ENCODE measurements at regions not wholly inside any gene's neighbourhood (a gene's known extent, or its start where the extent isn't known, plus 50 kb on each side); places are given as distances from the start of the nearest gene placed in this dataset.

DNA sequence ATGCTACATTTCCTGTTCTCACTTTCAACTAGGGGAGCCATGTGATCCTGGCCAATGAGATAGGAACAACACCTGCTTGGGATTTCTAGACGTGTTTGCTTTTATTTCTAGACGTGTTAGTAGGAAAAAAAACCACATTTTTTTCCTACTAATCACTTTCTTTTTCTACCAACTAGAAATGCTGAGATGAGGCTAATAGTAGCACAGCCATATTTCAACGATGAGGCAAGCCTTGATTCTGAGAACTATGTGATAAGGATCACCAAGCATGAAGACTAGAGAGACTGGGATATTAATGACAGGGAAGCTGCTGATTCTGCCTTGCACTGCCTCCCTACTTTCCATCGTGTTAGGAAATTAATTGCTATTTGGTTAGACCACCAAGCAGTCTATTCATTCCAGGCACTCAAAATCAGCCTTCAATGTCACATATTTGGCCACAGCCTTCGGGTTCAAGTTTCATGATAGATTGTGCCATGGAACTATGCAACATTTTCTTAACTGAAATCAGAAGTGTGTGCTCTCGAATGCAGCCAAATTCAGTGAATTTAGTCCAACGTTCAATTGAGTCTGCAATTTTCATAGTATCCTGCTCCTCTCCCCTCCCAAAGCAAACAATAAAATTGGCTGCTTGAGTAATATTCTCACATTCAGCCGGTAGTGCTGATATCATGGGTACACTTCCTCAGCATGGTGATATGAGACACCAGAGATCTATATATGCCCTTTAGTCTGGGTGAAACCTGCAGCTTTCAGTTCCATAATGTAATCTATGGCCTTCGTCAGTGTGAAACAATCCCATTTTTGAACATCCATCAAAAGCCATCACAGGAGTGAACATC lies 98.1 kb downstream of the GPR37 start:
- no peak overlapping the region for H3K4me3 Mint-ChIP-seq (ENCODE audit: unreplicated experiment)
- intact Hi-C loops (cut with micrococcal nuclease), result no loop called here
- BruUV-seq (replicated peaks), result no TSS peak

DNA sequence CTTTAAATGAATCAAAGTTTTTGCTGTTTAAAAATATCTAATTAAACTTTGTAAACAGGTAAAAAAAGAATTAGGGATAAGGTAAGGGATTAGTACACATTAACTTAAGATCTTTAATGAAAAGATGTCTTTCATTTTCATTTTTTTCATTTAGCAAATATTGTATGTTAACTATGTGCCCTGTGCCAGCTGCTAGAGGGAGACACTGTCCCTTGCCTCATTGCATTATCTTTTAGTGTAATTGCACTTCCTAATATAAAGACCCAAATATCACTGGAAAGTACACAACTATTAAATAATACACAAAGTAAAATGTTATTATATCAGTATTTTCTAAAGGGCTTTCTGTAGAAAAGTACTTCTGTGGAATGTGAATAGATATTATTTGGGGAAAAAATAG lies 102.7 kb downstream of the GPR37 start:
- no peak overlapping the region for H3K27ac Mint-ChIP-seq (ENCODE audit: low read depth, unreplicated experiment)
- intact Hi-C loops (cut with micrococcal nuclease), result no loop called here

More for the DNA sequence above, 98.1 kb downstream of the GPR37 start:
- H3K9me3 Mint-ChIP-seq (ENCODE audit: unreplicated experiment), result no peaks in the 10 kb centered on the region
- peaks cover 21% of the 10 kb centered on the region for H3K4me1 Mint-ChIP-seq (ENCODE audit: insufficient read depth, unreplicated experiment)
- no peak for TF ChIP-seq CTCF (IDR thresholded peaks at IDR 0.05; ENCODE audit: unreplicated experiment)
- no peaks in the 10 kb centered on the region for H3K27me3 Mint-ChIP-seq (ENCODE audit: insufficient read depth, unreplicated experiment)
- H3K36me3 Mint-ChIP-seq (ENCODE audit: insufficient read depth, unreplicated experiment), result no peaks in the 10 kb centered on the region
- POLR2A ChIA-PET, result no interaction called here
- no peak for DNase-seq (ENCODE audit: unreplicated experiment)
- no peak overlapping the region for H3K27ac Mint-ChIP-seq (ENCODE audit: low read depth, unreplicated experiment)
- CTCF ChIA-PET, result interaction anchor here (1.1 kb wide), 1 partner anchor 567 kb away, joined by 3 read pairs; no protein-coding TSS in a partner anchor

GRCh38 chr7:124662372-124662771 lies 103.2 kb downstream of the GPR37 start:
- POLR2A ChIA-PET, result interaction anchor here (1.2 kb wide), 1 partner anchor 103 kb away, joined by 5 read pairs; the partner anchor contains the start of gene GPR37
- DNase-seq (ENCODE audit: unreplicated experiment), result no peak
- H3K27ac Mint-ChIP-seq (ENCODE audit: low read depth, unreplicated experiment), result no peak overlapping the region
- no peak overlapping the region for H3K4me3 Mint-ChIP-seq (ENCODE audit: unreplicated experiment)
- TF ChIP-seq CTCF (IDR thresholded peaks at IDR 0.05; ENCODE audit: unreplicated experiment), result no peak
- H3K27me3 Mint-ChIP-seq (ENCODE audit: insufficient read depth, unreplicated experiment), result no peaks in the 10 kb centered on the region
- intact Hi-C loops (cut with micrococcal nuclease), result no loop called here
- no peaks in the 10 kb centered on the region for H3K36me3 Mint-ChIP-seq (ENCODE audit: insufficient read depth, unreplicated experiment)
- peaks cover 5% of the 10 kb centered on the region for H3K4me1 Mint-ChIP-seq (ENCODE audit: insufficient read depth, unreplicated experiment)
- H3K9me3 Mint-ChIP-seq (ENCODE audit: unreplicated experiment), result no peaks in the 10 kb centered on the region
- BruUV-seq (replicated peaks), result no TSS peak
- CTCF ChIA-PET, result no interaction called here

More for the DNA sequence above, 102.7 kb downstream of the GPR37 start:
- POLR2A ChIA-PET, result interaction anchor here (1.2 kb wide), 1 partner anchor 103 kb away, joined by 5 read pairs; the partner anchor contains the start of gene GPR37
- Mint-ChIP-seq H3K36me3 (ENCODE audit: insufficient read depth, unreplicated experiment) (no peaks in the 10 kb centered on the region), H3K4me3 (ENCODE audit: unreplicated experiment) (no peak overlapping the region), H3K9me3 (ENCODE audit: unreplicated experiment) (no peaks in the 10 kb centered on the region), H3K4me1 (ENCODE audit: insufficient read depth, unreplicated experiment) (peaks cover 6% of the 10 kb centered on the region), H3K27me3 (ENCODE audit: insufficient read depth, unreplicated experiment) (no peaks in the 10 kb centered on the region)
- DNase-seq (ENCODE audit: unreplicated experiment), result no peak
- CTCF ChIA-PET, result interaction anchor here (0.5 kb wide), 1 partner anchor 84 kb away, joined by 4 read pairs; no protein-coding TSS in a partner anchor
- TF ChIP-seq CTCF (IDR thresholded peaks at IDR 0.05; ENCODE audit: unreplicated experiment), result no peak
- no TSS peak for BruUV-seq (replicated peaks)

- H3K27ac Mint-ChIP-seq (ENCODE audit: low read depth, unreplicated experiment), result no peak overlapping the region
- H3K36me3 Mint-ChIP-seq (ENCODE audit: insufficient read depth, unreplicated experiment), result no peaks in the 10 kb centered on the region
- no peaks in the 10 kb centered on the region for H3K4me1 Mint-ChIP-seq (ENCODE audit: insufficient read depth, unreplicated experiment)
- H3K27me3 Mint-ChIP-seq (ENCODE audit: insufficient read depth, unreplicated experiment), result no peaks in the 10 kb centered on the region
- no TSS peak for BruUV-seq (replicated peaks)
- no peak overlapping the region for H3K4me3 Mint-ChIP-seq (ENCODE audit: unreplicated experiment)
- POLR2A ChIA-PET, result interaction anchor here (0.6 kb wide), 1 partner anchor 23 kb away, joined by 4 read pairs; no protein-coding TSS in a partner anchor
- CTCF ChIA-PET, result interaction anchor here (0.7 kb wide), 1 partner anchor 110 kb away, joined by 4 read pairs; the partner anchor contains the start of gene GPR37
- intact Hi-C loops (cut with micrococcal nuclease), result no loop called here
- DNase-seq (ENCODE audit: unreplicated experiment), result no peak
- H3K9me3 Mint-ChIP-seq (ENCODE audit: unreplicated experiment), result no peaks in the 10 kb centered on the region
- TF ChIP-seq CTCF (IDR thresholded peaks at IDR 0.05; ENCODE audit: unreplicated experiment), result no peak
Observed at GRCh38 chr7:124655990-124656389, 109.6 kb downstream of the GPR37 start.

Data from MCF 10A (cell line).